OCI-M2 (cell line): ENCODE measurements at regions not wholly inside any gene's neighbourhood (a gene's known extent, or its start where the extent isn't known, plus 50 kb on each side); places are given as distances from the start of the nearest gene placed in this dataset.

Experiments used
- DNase-seq: peaks from one replicate; lab custom pipeline; 2025; ENCODE audit not compliant: unreplicated experiment; lab: John Stamatoyannopoulos, UW

DNA sequence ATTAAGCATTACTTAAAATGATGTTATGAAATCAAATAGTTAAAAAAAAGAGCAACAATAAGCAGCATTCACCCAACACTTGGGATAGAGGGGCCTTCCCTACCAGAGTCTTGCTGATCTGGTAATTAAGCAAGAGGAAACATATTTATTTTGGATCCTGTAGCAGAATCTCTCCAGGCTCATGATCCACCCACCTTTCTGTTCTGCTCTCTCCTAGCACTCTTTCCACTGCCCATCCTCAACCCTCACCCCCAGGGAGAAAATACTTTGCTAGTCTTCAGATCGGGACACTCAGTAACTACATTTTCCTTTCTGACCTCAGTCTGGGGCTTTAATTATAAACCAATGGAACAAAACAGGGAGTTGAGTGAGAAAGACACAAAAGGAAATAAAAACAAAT lies 1541.9 kb downstream of the AACS start:
- no peak for DNase-seq

DNA sequence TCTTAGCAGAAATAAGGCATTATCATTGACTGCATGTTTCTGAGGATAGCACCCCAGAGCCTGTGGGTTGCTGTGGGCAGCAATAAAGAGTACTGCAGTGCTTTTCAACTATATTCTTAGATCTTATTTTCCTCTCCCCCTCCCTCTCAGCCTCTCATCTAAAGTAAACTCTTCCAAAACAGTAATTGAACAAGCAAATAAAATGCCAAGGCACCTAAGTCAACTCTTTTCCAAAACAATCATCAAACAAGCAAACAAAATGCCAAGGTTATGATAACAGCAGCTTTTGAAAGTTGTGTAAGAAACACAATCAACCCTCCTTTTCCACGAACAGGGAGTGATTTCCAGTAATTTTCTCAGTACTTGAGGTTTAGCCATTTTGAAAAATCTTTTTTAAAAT lies 1542.6 kb downstream of the AACS start:
- DNase-seq, result no peak

DNA sequence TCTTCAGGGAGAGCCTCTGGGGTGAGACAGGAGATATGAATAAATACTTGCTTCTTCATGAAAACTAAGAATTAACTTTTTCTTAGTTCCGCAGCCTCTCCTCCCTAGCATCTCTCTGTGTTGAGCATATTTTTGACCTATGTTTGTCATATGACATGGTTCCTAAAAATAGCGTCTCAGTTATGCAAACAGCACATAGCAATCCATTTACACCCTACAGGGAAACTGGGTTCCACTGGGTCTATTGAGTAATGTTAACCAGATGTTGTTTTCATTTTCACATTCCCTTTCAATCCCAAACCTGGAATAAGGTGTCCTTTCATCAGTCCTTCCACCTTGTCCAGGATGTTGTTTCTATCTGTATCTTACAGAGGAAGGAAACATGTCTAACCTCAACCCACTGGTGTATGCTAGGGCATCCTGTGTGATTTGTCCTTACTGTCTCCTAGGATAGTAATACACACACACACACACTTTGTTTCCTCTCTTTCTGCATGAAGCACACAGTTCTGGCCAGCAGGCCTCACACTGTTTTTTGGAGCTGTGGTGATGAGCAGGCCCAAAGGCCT lies 1543.5 kb downstream of the AACS start:
- no peak for DNase-seq

DNA sequence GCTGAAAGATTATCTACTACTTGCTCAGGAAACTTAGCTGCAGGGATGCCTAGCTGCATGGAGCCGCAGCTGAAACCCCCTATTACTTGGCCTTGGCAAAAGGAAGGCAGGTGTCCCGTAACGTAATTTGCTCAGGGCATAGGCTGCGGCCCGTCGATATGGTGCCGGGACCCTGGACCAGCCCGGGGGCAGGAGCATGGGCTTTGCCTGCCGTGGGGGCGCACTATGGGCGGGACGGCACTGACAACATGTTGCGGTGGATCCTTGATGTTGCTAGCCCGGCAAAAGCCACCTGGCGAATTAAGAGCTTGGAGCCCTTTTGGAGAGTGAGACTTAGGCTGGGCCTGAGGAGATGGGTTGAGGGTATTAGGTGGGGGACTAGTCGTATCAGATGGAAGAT lies 1551.2 kb downstream of the AACS start:
- DNase-seq, result no peak

DNA sequence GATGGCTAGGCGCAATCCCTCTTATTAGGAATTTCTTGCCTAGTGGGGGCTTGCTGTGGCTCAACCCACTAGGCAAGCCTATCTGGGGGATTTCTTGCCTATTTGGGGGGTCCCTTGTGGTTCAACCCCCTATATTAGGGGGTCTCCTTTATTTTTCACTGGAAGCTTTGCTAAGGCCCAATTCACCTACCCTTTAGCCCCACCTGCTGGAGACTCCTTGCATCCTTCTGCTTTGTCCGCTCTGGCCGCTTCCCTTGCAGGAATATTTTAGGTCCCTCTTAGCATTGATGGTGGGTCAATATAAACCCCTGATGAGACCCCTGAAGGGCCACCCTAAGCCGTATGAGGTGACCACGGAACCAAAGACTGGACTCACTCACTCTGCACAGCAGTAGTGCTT lies 1552.1 kb downstream of the AACS start:
- DNase-seq, result no peak

GRCh38 chr12:126627596-126627995 lies 1562.4 kb downstream of the AACS start:
- DNase-seq, result no peak

GRCh38 chr12:126636821-126637220 lies 1571.6 kb downstream of the AACS start:
- no peak for DNase-seq

- no peak for DNase-seq
Observed at GRCh38 chr12:126644236-126645020, 1579.2 kb downstream of the AACS start.

GRCh38 chr12:126648074-126648473 lies 1582.8 kb downstream of the AACS start:
- DNase-seq, result no peak

DNA sequence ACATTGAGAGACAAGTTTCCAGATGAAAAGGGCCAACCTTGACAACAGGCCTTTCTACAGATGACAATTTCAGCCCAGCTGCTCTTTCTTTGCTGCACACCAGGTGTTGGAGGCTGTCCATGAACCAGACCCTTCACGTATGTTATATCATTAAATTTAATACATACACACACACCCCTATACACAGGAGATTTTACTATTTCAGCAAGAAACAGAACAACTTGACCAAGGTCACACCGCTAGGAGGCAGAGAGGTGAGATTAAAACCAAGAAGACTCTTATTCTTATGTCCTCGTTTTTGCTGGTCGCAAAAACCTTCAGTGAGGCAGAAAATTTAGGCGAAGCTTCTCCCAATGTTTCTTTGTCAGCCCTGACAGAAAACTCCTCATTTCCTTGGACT lies 1585.9 kb downstream of the AACS start:
- DNase-seq, result no peak

DNA sequence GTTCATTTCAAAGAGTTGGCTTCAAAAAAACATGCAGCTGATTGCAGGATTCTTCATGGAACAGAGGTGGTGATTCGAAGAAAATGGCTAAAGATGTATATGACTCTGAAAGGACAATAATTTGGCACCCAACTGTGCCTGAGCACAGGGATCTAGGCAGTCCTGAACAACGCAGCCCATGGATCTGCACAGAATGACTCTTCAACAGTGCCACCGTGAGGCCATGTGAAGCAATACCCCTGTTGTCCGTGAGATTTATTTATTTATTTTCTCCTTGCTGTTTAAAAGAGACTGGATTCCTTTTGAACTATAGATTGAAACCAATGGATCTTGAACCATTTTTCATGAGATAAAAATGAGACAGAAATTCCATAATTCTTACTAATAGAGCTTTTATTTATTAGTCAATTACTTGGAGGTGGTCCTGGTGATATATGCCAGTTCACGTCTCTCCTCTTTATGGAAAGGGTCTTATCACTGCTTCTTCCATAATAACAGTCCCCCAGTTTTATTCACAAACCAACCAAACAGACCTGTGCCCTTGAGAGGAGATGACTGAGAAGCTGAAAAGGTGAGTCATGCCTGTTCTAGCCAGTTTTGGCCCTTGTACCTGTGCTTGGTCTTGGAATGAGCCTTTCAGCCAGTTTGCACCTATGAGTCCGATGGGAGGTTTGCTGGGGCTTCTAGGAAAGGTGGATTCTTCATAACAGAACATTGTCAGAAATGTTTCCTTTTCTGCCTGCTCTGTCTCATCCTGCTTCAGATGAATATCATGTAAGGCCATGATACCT lies 1598.3 kb downstream of the AACS start:
- DNase-seq, result no peak

DNA sequence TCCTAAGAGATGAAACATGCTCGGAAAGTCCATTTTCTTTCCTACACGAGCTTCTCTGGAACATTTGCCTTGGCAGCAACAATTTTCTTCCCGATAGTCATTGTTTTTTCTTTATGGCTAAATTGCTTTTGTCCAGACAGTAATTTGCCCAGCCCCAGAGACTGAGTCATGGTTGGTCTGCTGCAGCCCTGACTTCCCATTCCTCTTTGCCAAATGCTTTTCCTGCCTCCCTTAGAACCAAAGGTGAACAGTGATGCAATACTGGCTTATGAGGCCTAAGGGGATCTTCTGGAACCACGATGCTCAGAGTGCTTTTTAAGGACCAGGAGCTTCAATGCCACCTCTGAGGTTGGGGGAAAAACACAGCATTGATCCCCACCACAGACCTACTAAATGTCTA lies 1599.6 kb upstream of the TMEM132C start:
- no peak for DNase-seq

- no peak for DNase-seq
Observed at GRCh38 chr12:126668538-126668937, 1598.4 kb upstream of the TMEM132C start.

GRCh38 chr12:126668961-126669360 lies 1598.0 kb upstream of the TMEM132C start:
- no peak for DNase-seq

DNA sequence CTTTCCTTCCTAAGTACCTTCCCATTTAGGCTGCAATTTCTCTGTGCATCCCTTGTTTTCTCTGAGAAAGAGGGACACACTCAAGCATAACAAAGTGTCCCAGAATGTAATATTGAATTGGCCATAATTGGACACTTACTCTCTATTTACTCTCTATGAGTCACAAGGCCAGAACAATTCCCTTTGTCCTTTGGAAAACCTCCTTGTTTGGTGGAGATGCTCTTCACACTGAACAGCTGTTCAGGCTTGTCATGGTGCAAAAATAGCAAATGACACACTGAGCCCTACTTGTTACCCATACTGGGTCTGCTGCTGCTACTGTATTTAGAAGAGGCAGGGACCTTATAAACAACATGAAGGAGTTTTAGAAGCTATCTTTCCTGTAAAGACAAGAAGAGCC lies 1590.5 kb upstream of the TMEM132C start:
- DNase-seq, result no peak

GRCh38 chr12:126681676-126682075 lies 1585.3 kb upstream of the TMEM132C start:
- no peak for DNase-seq

DNA sequence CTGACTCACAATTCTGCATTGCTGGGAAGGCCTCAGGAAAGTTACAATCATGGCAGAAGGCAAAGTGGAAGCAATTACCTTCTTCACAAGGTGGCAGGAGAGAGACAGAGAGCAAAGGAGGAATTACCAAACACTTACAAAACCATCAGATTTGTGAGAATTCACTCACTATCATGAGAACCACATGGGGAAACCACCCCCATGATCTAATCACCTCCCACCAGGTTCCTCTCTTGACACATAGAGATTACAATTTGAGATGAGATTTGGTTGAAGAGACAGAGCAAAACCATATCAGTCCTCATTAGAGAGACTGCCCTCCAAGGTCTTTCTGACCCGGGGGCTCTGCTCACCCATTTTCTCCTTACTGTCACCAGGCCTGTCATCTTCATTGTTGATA lies 1582.3 kb upstream of the TMEM132C start:
- no peak for DNase-seq

DNA sequence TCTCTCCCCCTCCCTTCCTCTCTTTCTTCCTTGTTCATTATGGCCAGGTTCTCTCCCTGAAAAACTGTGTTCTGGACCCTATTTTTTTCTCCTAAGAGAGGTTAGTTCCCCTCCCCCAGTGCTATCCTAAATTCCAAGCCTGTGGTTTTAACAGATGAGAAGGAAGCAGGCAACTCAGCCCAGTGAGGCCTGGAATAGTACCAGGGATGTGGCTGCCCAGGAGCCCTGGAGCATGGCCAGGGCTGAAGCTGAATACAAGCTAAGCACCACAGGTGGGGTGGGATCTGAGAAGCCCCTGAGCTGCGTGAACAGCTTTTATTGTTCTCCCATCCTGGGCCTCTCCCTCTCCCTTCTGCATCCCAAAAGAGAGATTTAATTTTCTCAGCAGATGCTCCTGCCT lies 1581.3 kb upstream of the TMEM132C start:
- no peak for DNase-seq

GRCh38 chr12:126688556-126688955 lies 1578.4 kb upstream of the TMEM132C start:
- DNase-seq, result no peak

- no peak for DNase-seq
Observed at GRCh38 chr12:126700096-126700495, 1566.9 kb upstream of the TMEM132C start.

GRCh38 chr12:126704609-126705008 lies 1562.4 kb upstream of the TMEM132C start:
- no peak for DNase-seq

DNA sequence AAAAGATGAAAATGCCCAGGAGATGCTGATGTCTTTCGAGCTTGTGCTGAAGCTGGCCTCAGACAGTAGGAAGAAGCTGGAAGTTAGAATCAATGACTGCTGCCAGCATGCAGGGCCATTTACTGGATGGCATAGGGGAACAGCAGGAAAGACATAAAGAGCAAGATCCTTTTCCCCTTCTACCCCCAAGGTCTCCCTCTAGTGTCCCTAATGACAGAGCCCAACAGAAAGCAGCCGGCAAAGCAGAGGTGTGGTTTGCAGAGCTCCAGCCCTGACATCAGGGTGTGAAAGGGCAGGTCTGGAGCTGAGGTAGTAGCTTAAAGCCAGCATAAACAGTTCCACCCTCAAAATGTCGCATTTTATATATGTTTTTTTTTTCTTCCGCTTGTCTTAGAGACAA lies 1560.7 kb upstream of the TMEM132C start:
- no peak for DNase-seq
